ENCODE measurements at regions not wholly inside any gene's neighbourhood (a gene's known extent, or its start where the extent isn't known, plus 50 kb on each side); places are given as distances from the start of the nearest gene placed in this dataset.

- no peak for TF ChIP-seq CTCF (IDR thresholded peaks at IDR 0.05; ENCODE audit: borderline replicate concordance, extremely low read depth, low read length, poor library complexity, severe bottlenecking)
- no peak for TF ChIP-seq EZH2 (IDR thresholded peaks at IDR 0.05; ENCODE audit: borderline replicate concordance, low read depth, low read length, severe bottlenecking)
Measured at GRCh38 chr6:21529431-21529830, 64.1 kb upstream of the SOX4 start.

Measured in DND-41 (cell line).